ENCODE measurements at regions not wholly inside any gene's neighbourhood (a gene's known extent, or its start where the extent isn't known, plus 50 kb on each side); places are given as distances from the start of the nearest gene placed in this dataset.
"Not testable (repeated sequence)": the region's sequence is repeated elsewhere in the genome, so short reads cannot be mapped to it uniquely, and the experiment has no call there.

DNA sequence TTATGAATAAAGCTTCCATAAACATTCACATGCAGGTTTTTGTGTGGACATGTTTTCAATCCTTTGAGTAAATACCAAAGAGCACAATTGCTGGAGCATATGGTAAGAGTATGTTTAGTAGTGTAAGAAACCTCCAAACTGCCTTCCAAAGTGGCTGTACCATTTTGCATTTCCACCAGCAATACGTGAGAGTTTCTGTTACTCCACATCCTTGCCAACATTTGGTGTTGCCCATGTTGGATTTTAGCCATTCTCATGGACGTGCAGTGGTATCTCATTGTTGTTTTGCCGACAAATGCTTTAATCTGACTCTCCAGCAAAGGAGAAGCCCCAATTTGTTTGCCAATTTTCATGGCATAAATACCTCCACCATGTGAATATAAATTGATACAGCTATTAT lies 103.9 kb upstream of the TMEM45B start:
- Histone ChIP-seq H3K36me3 (ENCODE audit: insufficient read depth, low read length) (no peaks in the 10 kb centered on the region), H3K4me3 (ENCODE audit: low read length) (no peak overlapping the region), H3K27me3 (ENCODE audit: insufficient read depth, low read depth, low read length) (no peaks in the 10 kb centered on the region), H3K27ac (ENCODE audit: low read length) (no peak overlapping the region), H2AFZ (ENCODE audit: low read depth, low read length) (no peak overlapping the region), H3K9ac (ENCODE audit: low read length) (no peak overlapping the region), H3K9me3 (ENCODE audit: low read length) (no peaks in the 10 kb centered on the region), H3K4me2 (ENCODE audit: low read length) (no peak overlapping the region), H3K79me2 (replicated peaks; ENCODE audit: insufficient read depth, low read length) (no peaks in the 10 kb centered on the region), H3K9me2 (ENCODE audit: insufficient read depth, low read length) (no peaks in the 10 kb centered on the region), H3F3A (ENCODE audit: insufficient read depth, low read length, poor library complexity, severe bottlenecking) (no peaks in the 10 kb centered on the region), H4K20me1 (ENCODE audit: insufficient read depth) (no peaks in the 10 kb centered on the region)
- no peak for TF ChIP-seq MXI1 (conservative IDR thresholded peaks at IDR 0.05; ENCODE audit: poor library complexity, severe bottlenecking)
- TF ChIP-seq SMC3 (conservative IDR thresholded peaks at IDR 0.05; ENCODE audit: poor library complexity), result no peak
- TF ChIP-seq, protein P1, sequence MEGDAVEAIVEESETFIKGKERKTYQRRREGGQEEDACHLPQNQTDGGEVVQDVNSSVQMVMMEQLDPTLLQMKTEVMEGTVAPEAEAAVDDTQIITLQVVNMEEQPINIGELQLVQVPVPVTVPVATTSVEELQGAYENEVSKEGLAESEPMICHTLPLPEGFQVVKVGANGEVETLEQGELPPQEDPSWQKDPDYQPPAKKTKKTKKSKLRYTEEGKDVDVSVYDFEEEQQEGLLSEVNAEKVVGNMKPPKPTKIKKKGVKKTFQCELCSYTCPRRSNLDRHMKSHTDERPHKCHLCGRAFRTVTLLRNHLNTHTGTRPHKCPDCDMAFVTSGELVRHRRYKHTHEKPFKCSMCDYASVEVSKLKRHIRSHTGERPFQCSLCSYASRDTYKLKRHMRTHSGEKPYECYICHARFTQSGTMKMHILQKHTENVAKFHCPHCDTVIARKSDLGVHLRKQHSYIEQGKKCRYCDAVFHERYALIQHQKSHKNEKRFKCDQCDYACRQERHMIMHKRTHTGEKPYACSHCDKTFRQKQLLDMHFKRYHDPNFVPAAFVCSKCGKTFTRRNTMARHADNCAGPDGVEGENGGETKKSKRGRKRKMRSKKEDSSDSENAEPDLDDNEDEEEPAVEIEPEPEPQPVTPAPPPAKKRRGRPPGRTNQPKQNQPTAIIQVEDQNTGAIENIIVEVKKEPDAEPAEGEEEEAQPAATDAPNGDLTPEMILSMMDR (IDR thresholded peaks at IDR 0.05; ENCODE audit: poor library complexity, severe bottlenecking), result no peak

DNA sequence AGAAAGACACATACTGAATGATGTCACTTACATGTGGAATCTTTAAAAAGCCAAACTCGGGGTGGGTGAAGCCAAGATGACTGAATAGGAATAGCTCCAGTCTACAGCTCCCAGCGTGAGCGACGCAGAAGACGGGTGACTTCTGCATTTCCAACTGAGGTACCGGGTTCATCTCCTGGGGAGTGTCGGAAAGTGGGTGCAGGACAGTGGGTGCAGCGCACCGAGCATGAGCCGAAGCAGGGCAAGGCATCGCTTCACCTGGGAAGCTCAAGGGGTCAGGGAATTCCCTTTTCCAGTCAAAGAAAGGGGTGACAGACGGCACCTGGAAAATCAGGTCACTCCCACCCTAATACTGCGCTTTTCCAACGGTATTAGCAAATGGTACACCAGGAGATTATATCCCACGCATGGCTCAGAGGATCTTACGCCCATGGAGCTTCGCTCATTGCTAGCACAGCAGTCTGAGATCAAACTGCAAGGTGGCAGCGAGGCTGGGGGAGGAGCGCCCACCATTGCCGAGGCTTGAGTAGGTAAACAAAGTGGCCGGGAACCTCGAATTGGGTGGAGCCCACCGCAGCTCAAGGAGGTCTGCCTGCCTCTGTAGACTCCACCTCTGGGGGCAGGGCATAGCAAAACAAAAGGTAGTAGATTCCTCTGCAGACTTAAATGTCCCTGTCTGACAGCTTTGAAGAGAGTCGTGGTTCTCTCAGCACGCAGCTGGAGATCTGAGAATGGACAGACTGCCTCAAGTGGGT lies 103.0 kb upstream of the TMEM45B start:
- H3K79me2 ChIP-seq (replicated peaks; ENCODE audit: insufficient read depth, low read length); H3K27me3 ChIP-seq (ENCODE audit: insufficient read depth, low read depth, low read length); H3K9me3 ChIP-seq (ENCODE audit: low read length); H3K4me3 ChIP-seq (ENCODE audit: low read length); H3K27ac ChIP-seq (ENCODE audit: low read length); H3K36me3 ChIP-seq (ENCODE audit: insufficient read depth, low read length); H3K9ac ChIP-seq (ENCODE audit: low read length); H3F3A ChIP-seq (ENCODE audit: insufficient read depth, low read length, poor library complexity, severe bottlenecking); H3K4me2 ChIP-seq (ENCODE audit: low read length); H3K9me2 ChIP-seq (ENCODE audit: insufficient read depth, low read length); H2AFZ ChIP-seq (ENCODE audit: low read depth, low read length); H4K20me1 ChIP-seq (ENCODE audit: insufficient read depth): not testable (repeated sequence)

- H3K36me3 ChIP-seq (ENCODE audit: insufficient read depth, low read length), result no peaks in the 10 kb centered on the region
- H3F3A ChIP-seq (ENCODE audit: insufficient read depth, low read length, poor library complexity, severe bottlenecking), result no peaks in the 10 kb centered on the region
- TF ChIP-seq SMC3 (conservative IDR thresholded peaks at IDR 0.05; ENCODE audit: poor library complexity), result no peak
- TF ChIP-seq REST (IDR thresholded peaks at IDR 0.05; ENCODE audit: borderline replicate concordance), result no peak
- no peak for TF ChIP-seq EZH2 (IDR thresholded peaks at IDR 0.05; ENCODE audit: borderline replicate concordance, insufficient read depth, low read length, poor library complexity, severe bottlenecking)
- no peak for TF ChIP-seq POLR2AphosphoS5 (IDR thresholded peaks at IDR 0.05)
- no peak for TF ChIP-seq EP300 (conservative IDR thresholded peaks at IDR 0.05; ENCODE audit: poor library complexity, severe bottlenecking)
- TF ChIP-seq, protein P1 (IDR thresholded peaks at IDR 0.05; ENCODE audit: poor library complexity, severe bottlenecking), result no peak
- TF ChIP-seq MXI1 (conservative IDR thresholded peaks at IDR 0.05; ENCODE audit: poor library complexity, severe bottlenecking), result no peak
- TF ChIP-seq TAF1 (IDR thresholded peaks at IDR 0.05; ENCODE audit: low read depth), result no peak
- no peak for TF ChIP-seq RAD21 (conservative IDR thresholded peaks at IDR 0.05)
- no peaks in the 10 kb centered on the region for H4K20me1 ChIP-seq (ENCODE audit: insufficient read depth)
- no peak overlapping the region for H2AFZ ChIP-seq (ENCODE audit: low read depth, low read length)
- no peak overlapping the region for H3K4me2 ChIP-seq (ENCODE audit: low read length)
- H3K9me3 ChIP-seq (ENCODE audit: low read length), result no peaks in the 10 kb centered on the region
- H3K9ac ChIP-seq (ENCODE audit: low read length), result no peak overlapping the region
- no peaks in the 10 kb centered on the region for H3K79me2 ChIP-seq (replicated peaks; ENCODE audit: insufficient read depth, low read length)
- H3K27ac ChIP-seq (ENCODE audit: low read length), result no peak overlapping the region
- H3K27me3 ChIP-seq (ENCODE audit: insufficient read depth, low read depth, low read length), result no peaks in the 10 kb centered on the region
- no peak overlapping the region for H3K4me3 ChIP-seq (ENCODE audit: low read length)
- H3K9me2 ChIP-seq (ENCODE audit: insufficient read depth, low read length), result no peaks in the 10 kb centered on the region
Observed at GRCh38 chr11:129719037-129719436, 96.6 kb upstream of the TMEM45B start.
